Fibroblast of lung (primary cell): ENCODE measurements at regions not wholly inside any gene's neighbourhood (a gene's known extent, or its start where the extent isn't known, plus 50 kb on each side); places are given as distances from the start of the nearest gene placed in this dataset.
"Not testable (repeated sequence)": the region's sequence is repeated elsewhere in the genome, so short reads cannot be mapped to it uniquely, and the experiment has no call there.

Experiments used
- EZH2 ChIP-seq: IDR thresholded peaks from 2 replicates; pipeline ENCODE4 v1.5.1; 2012; ENCODE audit warnings: low read length, control low read depth, mild to moderate bottlenecking; ENCODE audit errors: missing control alignments
- TF ChIP-seq, protein P1 (sequence below), 2 donors: IDR thresholded peaks in 1 of 2; conservative IDR thresholded peaks in 1 of 2; 1 replicate in 1 of 2; 2 replicates in 1 of 2; pipeline ENCODE4 v1.5.1; 2011 to 2012; ENCODE audit warnings: low read length in 2 of 2, control low read depth in 1 of 2, inconsistent platforms in 1 of 2, low read depth in 1 of 2, mild to moderate bottlenecking in 1 of 2

- TF ChIP-seq, protein P1, sequence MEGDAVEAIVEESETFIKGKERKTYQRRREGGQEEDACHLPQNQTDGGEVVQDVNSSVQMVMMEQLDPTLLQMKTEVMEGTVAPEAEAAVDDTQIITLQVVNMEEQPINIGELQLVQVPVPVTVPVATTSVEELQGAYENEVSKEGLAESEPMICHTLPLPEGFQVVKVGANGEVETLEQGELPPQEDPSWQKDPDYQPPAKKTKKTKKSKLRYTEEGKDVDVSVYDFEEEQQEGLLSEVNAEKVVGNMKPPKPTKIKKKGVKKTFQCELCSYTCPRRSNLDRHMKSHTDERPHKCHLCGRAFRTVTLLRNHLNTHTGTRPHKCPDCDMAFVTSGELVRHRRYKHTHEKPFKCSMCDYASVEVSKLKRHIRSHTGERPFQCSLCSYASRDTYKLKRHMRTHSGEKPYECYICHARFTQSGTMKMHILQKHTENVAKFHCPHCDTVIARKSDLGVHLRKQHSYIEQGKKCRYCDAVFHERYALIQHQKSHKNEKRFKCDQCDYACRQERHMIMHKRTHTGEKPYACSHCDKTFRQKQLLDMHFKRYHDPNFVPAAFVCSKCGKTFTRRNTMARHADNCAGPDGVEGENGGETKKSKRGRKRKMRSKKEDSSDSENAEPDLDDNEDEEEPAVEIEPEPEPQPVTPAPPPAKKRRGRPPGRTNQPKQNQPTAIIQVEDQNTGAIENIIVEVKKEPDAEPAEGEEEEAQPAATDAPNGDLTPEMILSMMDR (conservative IDR thresholded peaks at IDR 0.05 in 1 of 2, IDR thresholded peaks at IDR 0.05 in 1 of 2; ENCODE audit: low read depth in 1 of 2, low read length in 2 of 2) = not testable (repeated sequence)
- not testable (repeated sequence) for TF ChIP-seq EZH2
These were observed 266.3 kb upstream of the TPK1 start for GRCh38 chr7:145102199-145102598.
